ENCODE measurements at regions not wholly inside any gene's neighbourhood (a gene's known extent, or its start where the extent isn't known, plus 50 kb on each side); places are given as distances from the start of the nearest gene placed in this dataset.

- 62 to 67% methylated on average over 5 of the region's 5 CpGs for WGBS, 2 donors
- no peaks in the 10 kb centered on the region for H3K4me1 ChIP-seq
- H3K4me3 ChIP-seq, result no peak overlapping the region
- ATAC-seq (ENCODE audit: low FRiP score in 2 of 2), result no peak
- H3K27me3 ChIP-seq, result no peaks in the 10 kb centered on the region
- H3K9me3 ChIP-seq, result peaks cover 0 to 3% (median 0%) of the 10 kb centered on the region in 4 donors
- DNase-seq, result no peak
- TF ChIP-seq EP300 (IDR thresholded peaks at IDR 0.05), result no peak
- no peak for TF ChIP-seq CTCF (IDR thresholded peaks at IDR 0.05)
- no peak for TF ChIP-seq POLR2AphosphoS5 (IDR thresholded peaks at IDR 0.05)
- no peak for TF ChIP-seq POLR2A (IDR thresholded peaks at IDR 0.05)
- no peak overlapping the region for H3K27ac ChIP-seq
- no peaks in the 10 kb centered on the region for H3K36me3 ChIP-seq
Observed at GRCh38 chrX:34809096-34809495, 133.5 kb upstream of the FAM47B start.

DNA sequence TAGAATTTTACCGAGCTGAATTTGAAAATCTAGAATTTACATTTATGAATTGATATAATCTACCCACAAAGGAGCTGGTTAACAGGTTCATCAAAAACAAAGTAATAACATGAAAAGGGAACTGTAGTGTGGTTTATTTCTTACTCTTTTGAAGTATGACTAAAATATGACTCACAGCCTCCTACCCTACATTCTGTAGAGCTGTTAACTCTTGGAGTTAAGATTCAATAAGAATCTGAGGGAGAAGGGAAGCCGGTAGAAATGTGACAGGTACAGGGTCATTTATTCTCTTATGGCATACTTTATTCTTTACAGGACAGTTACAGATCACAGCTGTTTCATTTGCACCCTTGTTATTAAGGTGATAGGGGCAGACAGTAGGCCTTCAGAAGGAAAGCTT lies 132.2 kb upstream of the FAM47B start:
- DNase-seq, result no peak
- Histone ChIP-seq H3K4me3 (no peak overlapping the region), H3K9me3 (no peaks in the 10 kb centered on the region), H3K27me3 (no peaks in the 10 kb centered on the region), H3K27ac (no peak overlapping the region), H3K36me3 (no peaks in the 10 kb centered on the region), H3K4me1 (no peaks in the 10 kb centered on the region)
- ATAC-seq (ENCODE audit: low FRiP score in 2 of 2), result no peak
- TF ChIP-seq CTCF (IDR thresholded peaks at IDR 0.05) (no peak), EP300 (IDR thresholded peaks at IDR 0.05) (no peak), POLR2AphosphoS5 (IDR thresholded peaks at IDR 0.05) (no peak), POLR2A (IDR thresholded peaks at IDR 0.05) (no peak)
- WGBS, 2 donors, result 61 to 86% methylated on average over 2 of the region's 2 CpGs

- Histone ChIP-seq H3K9me3 (no peaks in the 10 kb centered on the region), H3K4me1 (no peaks in the 10 kb centered on the region), H3K27me3 (no peaks in the 10 kb centered on the region), H3K36me3 (no peaks in the 10 kb centered on the region), H3K27ac (no peak overlapping the region), H3K4me3 (no peak overlapping the region)
- DNase-seq (no peak), ATAC-seq (ENCODE audit: low FRiP score in 2 of 2) (no peak)
- TF ChIP-seq POLR2A (IDR thresholded peaks at IDR 0.05) (no peak), EP300 (IDR thresholded peaks at IDR 0.05) (no peak)
- 62 to 78% methylated on average over 2 of the region's 2 CpGs for WGBS, 2 donors
Observed at GRCh38 chrX:34810916-34811315, 131.7 kb upstream of the FAM47B start.

GRCh38 chrX:34813618-34814017 lies 129.0 kb upstream of the FAM47B start:
- Histone ChIP-seq H3K4me1 (no peaks in the 10 kb centered on the region), H3K9me3 (no peaks in the 10 kb centered on the region), H3K4me3 (no peak overlapping the region), H3K27ac (no peak overlapping the region), H3K36me3 (no peaks in the 10 kb centered on the region), H3K27me3 (no peaks in the 10 kb centered on the region)
- WGBS, 2 donors, result 26 to 41% methylated on average over 1 of the region's 1 CpG
- no peak for DNase-seq
- TF ChIP-seq POLR2AphosphoS5 (IDR thresholded peaks at IDR 0.05) (no peak), EP300 (IDR thresholded peaks at IDR 0.05) (no peak), POLR2A (IDR thresholded peaks at IDR 0.05) (no peak), CTCF (IDR thresholded peaks at IDR 0.05) (no peak)
- no peak for ATAC-seq (ENCODE audit: low FRiP score in 2 of 2)

DNA sequence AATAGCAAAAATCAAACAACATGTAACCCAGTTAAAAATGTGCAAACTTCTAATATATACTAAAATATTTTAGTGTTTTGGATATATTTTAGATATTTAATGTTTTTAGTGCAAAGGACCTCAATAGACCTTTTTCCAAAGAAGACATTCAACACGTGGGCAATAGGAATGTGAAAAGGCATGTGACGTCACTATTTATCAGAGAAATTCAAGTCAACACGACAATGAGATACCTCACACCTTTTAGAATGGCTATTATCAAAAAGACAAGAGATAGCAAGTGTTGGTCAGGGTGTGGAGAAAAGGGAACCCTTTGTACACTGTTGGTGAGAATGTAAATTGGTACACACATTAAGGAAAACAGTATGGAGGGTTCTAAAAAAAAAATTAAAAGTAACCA lies 115.6 kb upstream of the FAM47B start:
- no peaks in the 10 kb centered on the region for H3K4me1 ChIP-seq
- DNase-seq (no peak), ATAC-seq (ENCODE audit: low FRiP score in 2 of 2) (no peak)
- WGBS, 2 donors, result 26 to 33% methylated on average over 3 of the region's 3 CpGs
- no peaks in the 10 kb centered on the region for H3K36me3 ChIP-seq
- TF ChIP-seq POLR2A (IDR thresholded peaks at IDR 0.05), result no peak
- TF ChIP-seq CTCF (IDR thresholded peaks at IDR 0.05), result no peak
- no peak for TF ChIP-seq POLR2AphosphoS5 (IDR thresholded peaks at IDR 0.05)
- TF ChIP-seq EP300 (IDR thresholded peaks at IDR 0.05), result no peak
- no peak overlapping the region for H3K27ac ChIP-seq
- H3K9me3 ChIP-seq, result no peaks in the 10 kb centered on the region
- no peaks in the 10 kb centered on the region for H3K27me3 ChIP-seq
- H3K4me3 ChIP-seq, result no peak overlapping the region
